HepG2 (cell line): ENCODE measurements at regions not wholly inside any gene's neighbourhood (a gene's known extent, or its start where the extent isn't known, plus 50 kb on each side); places are given as distances from the start of the nearest gene placed in this dataset.

Experiments
- ATF2 ChIP-seq: sonication (generic); formaldehyde crosslinking; IDR thresholded peaks from 2 replicates; pipeline ENCODE4 v1.4.0; 2020; ENCODE audit warnings: missing genetic modification reagents
- DZIP1 ChIP-seq: sonication (generic); formaldehyde crosslinking; IDR thresholded peaks from 2 replicates; pipeline ENCODE4 v1.5.0; 2020; ENCODE audit warnings: mild to moderate bottlenecking, missing genetic modification reagents
- EP300 ChIP-seq, 3 experiments: sonication (generic) in 1 of 3; formaldehyde crosslinking in 1 of 3; IDR thresholded peaks; 2 replicates each; pipeline versions ENCODE4 v1.5.1 to v1.6.1; 2011 to 2020; ENCODE audit warnings: low read depth in 2 of 3, low read length in 2 of 3, borderline replicate concordance in 1 of 3, improper control_type of control experiment in 1 of 3, mild to moderate bottlenecking in 1 of 3, missing genetic modification reagents in 1 of 3, moderate library complexity in 1 of 3
- FOXA3 ChIP-seq: IDR thresholded peaks from 2 replicates; pipeline ENCODE4 v1.6.1; 2016; ENCODE audit warnings: missing genetic modification reagents, missing compliant biosample characterization
- FOXJ3 ChIP-seq: sonication (generic); formaldehyde crosslinking; IDR thresholded peaks from 2 replicates; pipeline ENCODE4 v1.4.0; 2020; ENCODE audit warnings: missing genetic modification reagents, mild to moderate bottlenecking, borderline replicate concordance
- HMG20A ChIP-seq: IDR thresholded peaks from 2 replicates; pipeline ENCODE4 v1.6.1; 2016; ENCODE audit warnings: borderline replicate concordance
- KDM6A ChIP-seq: IDR thresholded peaks from 2 replicates; pipeline ENCODE4 v1.6.1; 2016; ENCODE audit warnings: low read depth
- KMT2B ChIP-seq: IDR thresholded peaks from 2 replicates; pipeline ENCODE4 v1.6.1; 2016; ENCODE audit warnings: missing genetic modification reagents, missing compliant biosample characterization
- LCORL ChIP-seq, 2 experiments: fragments of 450-650 bp in 1 of 2; sonication (generic) in 1 of 2; formaldehyde crosslinking in 1 of 2; IDR thresholded peaks; 2 replicates each; pipeline versions ENCODE4 v1.5.0 to v1.6.1; 2017 to 2020; ENCODE audit warnings: antibody characterized with exemption in 1 of 2, missing genetic modification reagents in 1 of 2
- MTF2 ChIP-seq: sonication (generic); formaldehyde crosslinking; IDR thresholded peaks from 2 replicates; pipeline ENCODE4 v1.5.0; 2020; ENCODE audit warnings: missing genetic modification reagents, borderline replicate concordance
- PPARG ChIP-seq: conservative IDR thresholded peaks from 2 replicates; pipeline ENCODE4 v1.6.1; 2016; ENCODE audit warnings: missing biosample characterization, missing genetic modification reagents
- RARG ChIP-seq: sonication (generic); formaldehyde crosslinking; IDR thresholded peaks from 2 replicates; pipeline ENCODE4 v1.4.0; 2020; ENCODE audit warnings: low read depth, mild to moderate bottlenecking, missing genetic modification reagents
- SALL1 ChIP-seq: sonication (generic); formaldehyde crosslinking; IDR thresholded peaks from 2 replicates; pipeline ENCODE4 v1.8.0; 2022; ENCODE audit warnings: mild to moderate bottlenecking, missing genetic modification reagents
- SOX5 ChIP-seq: IDR thresholded peaks from 2 replicates; pipeline ENCODE4 v1.6.1; 2016; ENCODE audit warnings: borderline replicate concordance
- TBL1XR1 ChIP-seq: fragments of 150-350 bp; IDR thresholded peaks from 2 replicates; pipeline ENCODE4 v1.6.1; 2014; ENCODE audit warnings: borderline replicate concordance, low read length; ENCODE audit not compliant: partially characterized antibody
- TERF1 ChIP-seq: sonication (generic); formaldehyde crosslinking; IDR thresholded peaks from 2 replicates; pipeline ENCODE4 v1.8.0; 2022; ENCODE audit warnings: mild to moderate bottlenecking, missing genetic modification reagents, moderate library complexity
- TIGD3 ChIP-seq: sonication (generic); formaldehyde crosslinking; IDR thresholded peaks from 2 replicates; pipeline ENCODE4 v1.5.1; 2020; ENCODE audit warnings: mild to moderate bottlenecking, missing genetic modification reagents, borderline replicate concordance
- ZNF124 ChIP-seq: sonication (generic); formaldehyde crosslinking; IDR thresholded peaks from 2 replicates; pipeline ENCODE4 v1.4.0; 2020; ENCODE audit warnings: missing genetic modification reagents
- ZNF24 ChIP-seq: fragments of 450-650 bp; IDR thresholded peaks from 2 replicates; pipeline ENCODE4 v1.6.1; 2017; ENCODE audit warnings: antibody characterized with exemption, mild to moderate bottlenecking
- ZNF614 ChIP-seq: IDR thresholded peaks from 2 replicates; pipeline ENCODE4 v1.6.1; 2018; ENCODE audit warnings: missing biosample characterization, missing genetic modification reagents, inconsistent platforms, borderline replicate concordance
- ZNF691 ChIP-seq: sonication (generic); formaldehyde crosslinking; IDR thresholded peaks from 2 replicates; pipeline ENCODE4 v1.4.0; 2020; ENCODE audit warnings: missing genetic modification reagents, low read depth, mild to moderate bottlenecking, borderline replicate concordance

- TF ChIP-seq TIGD3 (CRISPR knock-in tag) (no peak), KDM6A (0 out of 2 replicates have a peak, but pooled peaks have one; percentile 35), TBL1XR1 (peak; percentile 54), ZNF124 (CRISPR knock-in tag) (0 out of 2 replicates have a peak, but pooled peaks have one; percentile 33), MTF2 (CRISPR knock-in tag) (no peak), SOX5 (CRISPR knock-in tag) (peak; percentile 95), PPARG (CRISPR knock-in tag) (0 out of 2 replicates have a peak, but pooled peaks have one; percentile 24), DZIP1 (CRISPR knock-in tag) (no peak), ZNF691 (CRISPR knock-in tag) (no peak), ZNF614 (CRISPR knock-in tag) (peak; percentile 74; the same call in 1 of the 2 replicates), FOXA3 (CRISPR knock-in tag) (peak; percentile 97), TERF1 (CRISPR knock-in tag) (no peak), HMG20A (CRISPR knock-in tag) (peak; percentile 90), SALL1 (peak; percentile 30; the same call in 1 of the 2 replicates), RARG (CRISPR knock-in tag) (no peak), FOXJ3 (peak; percentile 67; the same call in 1 of the 2 replicates), LCORL (IDR thresholded peaks at IDR 0.05) (no peak), LCORL (CRISPR knock-in tag; IDR thresholded peaks at IDR 0.05) (peak; percentile 54; the same call in 1 of the 2 replicates), EP300 (IDR thresholded peaks at IDR 0.05; ENCODE audit: low read depth in 2 of 2, low read length in 2 of 2) (peak; percentile 82 to 86; a peak in 3 of 4 replicates), EP300 (CRISPR knock-in tag; IDR thresholded peaks at IDR 0.05; ENCODE audit: borderline replicate concordance) (no peak), KMT2B (CRISPR knock-in tag) (0 out of 2 replicates have a peak, but pooled peaks have one; percentile 32), ATF2 (peak; percentile 78; the same call in 1 of the 2 replicates), ZNF24 (0 out of 2 replicates have a peak, but pooled peaks have one; percentile 24)
Measured at GRCh38 chr2:186181625-186182024, 304.4 kb upstream of the ZC3H15 start (continued).
